B cell (primary cell): ENCODE measurements at regions not wholly inside any gene's neighbourhood (a gene's known extent, or its start where the extent isn't known, plus 50 kb on each side); places are given as distances from the start of the nearest gene placed in this dataset.

ENCODE experiments used
- ATAC-seq: fragments of 200-7000 bp; cut with Tn5 transposase; one replicate; pipeline ENCODE4 v1.10.0; 2021; ENCODE audit warnings: low read depth, mild to moderate bottlenecking, moderate number of reproducible peaks, moderate library complexity
- CTCF ChIA-PET: fragments of 350-600 bp; sonication (Branson Sonifier 250); formaldehyde crosslinking; loops from one replicate; lab custom pipeline; 2021; ENCODE audit warnings: antibody characterized with exemption, inconsistent platforms; lab: Charles Lee
- POLR2A ChIA-PET: fragments of 350-600 bp; sonication (Branson Sonifier 250); formaldehyde crosslinking; loops from one replicate; lab custom pipeline; 2021; ENCODE audit warnings: antibody characterized with exemption; lab: Charles Lee
- DNase-seq: peaks from one replicate; pipeline ENCODE4 v3.0.0; 2013
- H2AFZ ChIP-seq: 2 replicates; pipeline ENCODE4 v1.6.1; 2012; ENCODE audit warnings: mild to moderate bottlenecking, low read depth, low read length; ENCODE audit not compliant: insufficient read depth, poor library complexity, severe bottlenecking
- H3K27ac ChIP-seq, 2 donors: 1 replicate in 1 of 2; 2 replicates in 1 of 2; pipeline ENCODE4 v1.5.1; 2012 to 2013; ENCODE audit warnings: low read length in 2 of 2, mild to moderate bottlenecking in 2 of 2, moderate library complexity in 1 of 2
- H3K27me3 ChIP-seq, 4 experiments: fragments of 200-600 bp in 1 of 4; sonication (generic) in 1 of 4; replicated peaks in 1 of 4; 1 replicate in 2 of 4; 2 replicates in 2 of 4; pipeline versions ENCODE4 v1.6.1 to v1.7.0; 2013 to 2016; ENCODE audit warnings: low read length in 3 of 4, mild to moderate bottlenecking in 2 of 4, mixed read lengths in 1 of 4, moderate library complexity in 1 of 4; ENCODE audit not compliant: insufficient read depth in 4 of 4, control insufficient read depth in 3 of 4; ENCODE audit errors: control extremely low read depth in 1 of 4
- H3K36me3 ChIP-seq, 2 experiments: replicated peaks in 1 of 2; 1 replicate in 1 of 2; 2 replicates in 1 of 2; pipeline versions ENCODE4 v1.6.1 to v1.7.1; 2013; ENCODE audit warnings: low read length in 1 of 2; ENCODE audit not compliant: insufficient read depth in 2 of 2, control insufficient read depth in 1 of 2; ENCODE audit errors: control extremely low read depth in 1 of 2, extremely low read depth in 1 of 2
- H3K4me1 ChIP-seq, 2 donors: fragments of 200-600 bp in 1 of 2; sonication (generic) in 1 of 2; 1 replicate in 1 of 2; 2 replicates in 1 of 2; pipeline versions ENCODE4 v1.5.1 to v1.6.1; 2013 to 2017; ENCODE audit warnings: low read length in 2 of 2; ENCODE audit not compliant: control insufficient read depth in 2 of 2, insufficient read depth in 2 of 2
- H3K4me2 ChIP-seq: replicated peaks from 2 replicates; pipeline ENCODE3; 2012; ENCODE audit warnings: mild to moderate bottlenecking, low read depth, low read length; ENCODE audit not compliant: poor library complexity, severe bottlenecking
- H3K4me3 ChIP-seq, 5 experiments: fragments of 200-600 bp in 1 of 5; sonication (generic) in 1 of 5; 1 replicate in 3 of 5; 2 replicates in 2 of 5; pipeline versions ENCODE4 v1.5.1 to v1.7.0; 2011 to 2016; ENCODE audit warnings: low read length in 4 of 5, mild to moderate bottlenecking in 4 of 5, low read depth in 2 of 5, control low read depth in 1 of 5, moderate library complexity in 1 of 5; ENCODE audit not compliant: insufficient read depth in 1 of 5; ENCODE audit errors: control extremely low read depth in 1 of 5, extremely low read depth in 1 of 5
- H3K79me2 ChIP-seq: fragments of 200-600 bp; sonication (generic); one replicate; pipeline ENCODE4 v1.6.0; 2016; ENCODE audit warnings: low read length; ENCODE audit not compliant: control insufficient read depth, insufficient read depth
- H3K9ac ChIP-seq: fragments of 200-600 bp; sonication (generic); 2 replicates; pipeline ENCODE4 v1.6.1; 2017; ENCODE audit warnings: mild to moderate bottlenecking, low read length, moderate library complexity
- H3K9me3 ChIP-seq, 3 donors: one replicate each; pipeline versions ENCODE4 v1.6.1 to v1.7.1; 2013; ENCODE audit warnings: low read length in 2 of 3; ENCODE audit not compliant: control insufficient read depth in 2 of 3, insufficient read depth in 1 of 3; ENCODE audit errors: control extremely low read depth in 1 of 3
- H4K20me1 ChIP-seq: 2 replicates; pipeline ENCODE4 v1.6.0; 2012; ENCODE audit warnings: mild to moderate bottlenecking, low read length; ENCODE audit not compliant: insufficient read depth, control insufficient read depth, poor library complexity, severe bottlenecking
- H3K27ac Mint-ChIP-seq: one replicate; pipeline ENCODE4 v1.8.0; 2021; ENCODE audit warnings: mixed read lengths
- H3K27me3 Mint-ChIP-seq: one replicate; pipeline ENCODE4 v1.8.0; 2021; ENCODE audit warnings: mixed read lengths
- H3K4me1 Mint-ChIP-seq: one replicate; pipeline ENCODE4 v1.8.0; 2021; ENCODE audit warnings: mixed read lengths
- H3K4me3 Mint-ChIP-seq: one replicate; pipeline ENCODE4 v1.8.0; 2021; ENCODE audit warnings: mixed read lengths
- H3K9me3 Mint-ChIP-seq: one replicate; pipeline ENCODE4 v1.8.0; 2022; ENCODE audit warnings: mixed read lengths; ENCODE audit not compliant: insufficient read depth
- CTCF ChIP-seq: fragments of 200-600 bp; IDR thresholded peaks from one replicate; pipeline ENCODE4 v1.8.0; 2022; ENCODE audit warnings: antibody characterized with exemption, mild to moderate bottlenecking
- EZH2 ChIP-seq: IDR thresholded peaks from 2 replicates; pipeline ENCODE4 v1.6.1; 2012; ENCODE audit warnings: borderline replicate concordance, low read depth, mild to moderate bottlenecking, moderate library complexity, low read length; ENCODE audit not compliant: insufficient read depth, poor library complexity, severe bottlenecking
- WGBS: methylation state at CpG from one replicate; pipeline ENCODE4 v1.1.5; 2013; ENCODE audit warnings: missing lambda C conversion rate; ENCODE audit not compliant: insufficient coverage; 5-methylcytosine and 5-hydroxymethylcytosine counted together
- intact Hi-C: fragments of 100-400 bp; cut with micrococcal nuclease; formaldehyde crosslinking; loops from one replicate; pipeline ENCODE4 v1.10.0; 2022

GRCh38 chr5:158212917-158213316 lies 354.0 kb upstream of the CLINT1 start:
- H3K27me3 ChIP-seq = no peaks in the 10 kb centered on the region
- H3K4me1 ChIP-seq = no peaks in the 10 kb centered on the region
- Mint-ChIP-seq H3K9me3 (no peaks in the 10 kb centered on the region), H3K27me3 (no peaks in the 10 kb centered on the region), H3K4me3 (no peak overlapping the region), H3K4me1 (peaks cover 3% of the 10 kb centered on the region), H3K27ac (no peak overlapping the region)
- H3K27ac ChIP-seq = no peak overlapping the region
- H4K20me1 ChIP-seq = no peaks in the 10 kb centered on the region
- TF ChIP-seq CTCF (no peak), EZH2 (no peak)
- peaks cover 0 to 2% (median 0%) of the 10 kb centered on the region in 3 donors for H3K9me3 ChIP-seq
- no peaks in the 10 kb centered on the region for H3K36me3 ChIP-seq
- intact Hi-C loops = no loop called here
- H3K9ac ChIP-seq = no peak overlapping the region
- POLR2A ChIA-PET = no interaction called here
- no peak overlapping the region for H3K4me2 ChIP-seq
- CTCF ChIA-PET = no interaction called here
- ATAC-seq = no peak
- no peak overlapping the region for H2AFZ ChIP-seq
- H3K4me3 ChIP-seq = no peak overlapping the region
- no peak for DNase-seq
- WGBS = no CpG with 5 or more reads among the region's 3 CpGs
- H3K79me2 ChIP-seq = no peaks in the 10 kb centered on the region

GRCh38 chr5:158212237-158212636 lies 353.3 kb upstream of the CLINT1 start:
- ChIA-PET POLR2A (no interaction called here), CTCF (no interaction called here)
- TF ChIP-seq EZH2 (no peak), CTCF (no peak)
- Mint-ChIP-seq H3K27me3 (no peaks in the 10 kb centered on the region), H3K4me1 (peaks cover 3% of the 10 kb centered on the region), H3K4me3 (no peak overlapping the region), H3K9me3 (no peaks in the 10 kb centered on the region), H3K27ac (no peak overlapping the region)
- no peak for ATAC-seq
- DNase-seq = no peak
- no peak overlapping the region for H3K27ac ChIP-seq
- H3K4me3 ChIP-seq = no peak overlapping the region
- H3K9ac ChIP-seq = no peak overlapping the region
- H3K27me3 ChIP-seq = no peaks in the 10 kb centered on the region
- WGBS = 78% methylated on average over 1 of the region's 2 CpGs
- no peak overlapping the region for H3K4me2 ChIP-seq
- H3K79me2 ChIP-seq = no peaks in the 10 kb centered on the region
- no peak overlapping the region for H2AFZ ChIP-seq
- H4K20me1 ChIP-seq = no peaks in the 10 kb centered on the region
- peaks cover 0 to 2% (median 0%) of the 10 kb centered on the region in 3 donors for H3K9me3 ChIP-seq
- H3K4me1 ChIP-seq = no peaks in the 10 kb centered on the region
- no peaks in the 10 kb centered on the region for H3K36me3 ChIP-seq
- intact Hi-C loops = no loop called here
